ENCODE measurements at regions not wholly inside any gene's neighbourhood (a gene's known extent, or its start where the extent isn't known, plus 50 kb on each side); places are given as distances from the start of the nearest gene placed in this dataset.

DNA sequence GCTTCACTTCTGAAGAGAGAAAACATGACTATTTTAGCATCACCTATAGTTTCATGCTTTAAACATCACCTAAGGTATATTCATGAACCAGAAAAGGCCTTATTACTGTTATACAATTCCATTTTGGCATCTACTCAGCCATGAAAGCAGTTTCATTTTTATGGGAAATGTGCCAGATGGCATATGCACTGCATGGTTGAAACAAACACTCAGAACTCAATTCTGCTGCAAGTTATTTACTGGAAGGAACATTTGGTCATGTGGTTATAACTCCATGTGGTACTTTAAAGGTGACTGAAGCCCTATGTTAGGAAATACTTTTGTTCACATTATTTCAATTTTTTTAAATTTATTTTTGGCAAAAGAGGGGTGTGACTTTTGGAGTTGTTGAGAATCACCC, 287.5 kb upstream of the CRIM1 start:
- DNase-seq (ENCODE audit: low read depth, low spot score) = no peak
- POLR2A ChIA-PET = no interaction called here
- TF ChIP-seq, protein P1, sequence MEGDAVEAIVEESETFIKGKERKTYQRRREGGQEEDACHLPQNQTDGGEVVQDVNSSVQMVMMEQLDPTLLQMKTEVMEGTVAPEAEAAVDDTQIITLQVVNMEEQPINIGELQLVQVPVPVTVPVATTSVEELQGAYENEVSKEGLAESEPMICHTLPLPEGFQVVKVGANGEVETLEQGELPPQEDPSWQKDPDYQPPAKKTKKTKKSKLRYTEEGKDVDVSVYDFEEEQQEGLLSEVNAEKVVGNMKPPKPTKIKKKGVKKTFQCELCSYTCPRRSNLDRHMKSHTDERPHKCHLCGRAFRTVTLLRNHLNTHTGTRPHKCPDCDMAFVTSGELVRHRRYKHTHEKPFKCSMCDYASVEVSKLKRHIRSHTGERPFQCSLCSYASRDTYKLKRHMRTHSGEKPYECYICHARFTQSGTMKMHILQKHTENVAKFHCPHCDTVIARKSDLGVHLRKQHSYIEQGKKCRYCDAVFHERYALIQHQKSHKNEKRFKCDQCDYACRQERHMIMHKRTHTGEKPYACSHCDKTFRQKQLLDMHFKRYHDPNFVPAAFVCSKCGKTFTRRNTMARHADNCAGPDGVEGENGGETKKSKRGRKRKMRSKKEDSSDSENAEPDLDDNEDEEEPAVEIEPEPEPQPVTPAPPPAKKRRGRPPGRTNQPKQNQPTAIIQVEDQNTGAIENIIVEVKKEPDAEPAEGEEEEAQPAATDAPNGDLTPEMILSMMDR (IDR thresholded peaks at IDR 0.05; ENCODE audit: insufficient read depth, low read length, missing control alignments) = no peak
- no peak overlapping the region for H3K4me3 ChIP-seq (ENCODE audit: low read depth, low read length)
- CTCF ChIA-PET = no interaction called here

DNA sequence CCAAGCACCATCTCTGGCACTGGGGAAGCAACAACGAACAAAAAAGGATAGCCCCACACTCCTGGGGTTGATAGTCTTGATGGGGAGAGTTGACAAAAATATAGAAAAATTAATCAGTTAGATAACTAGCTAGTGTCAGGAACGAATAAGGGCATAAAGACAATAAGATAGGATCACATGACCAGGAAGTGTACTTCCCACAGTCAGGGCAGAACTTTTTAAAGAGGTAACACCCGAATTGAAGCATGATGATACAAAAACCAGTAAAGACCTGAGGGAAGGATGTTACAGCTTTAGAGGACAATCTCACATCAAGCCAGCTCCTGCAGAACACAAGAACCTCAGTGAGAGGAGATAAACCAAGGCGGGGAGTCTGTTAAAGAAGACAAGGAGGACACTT, 295.4 kb upstream of the CRIM1 start:
- no peak for DNase-seq (ENCODE audit: low read depth, low spot score)
- TF ChIP-seq, protein P1 (IDR thresholded peaks at IDR 0.05; ENCODE audit: insufficient read depth, low read length, missing control alignments) = no peak
- H3K4me3 ChIP-seq (ENCODE audit: low read depth, low read length) = no peak overlapping the region
- POLR2A ChIA-PET = no interaction called here
- CTCF ChIA-PET = interaction anchor here (1.1 kb wide), 1 partner anchor 12 kb away, joined by 3 read pairs; no protein-coding TSS in a partner anchor

DNA sequence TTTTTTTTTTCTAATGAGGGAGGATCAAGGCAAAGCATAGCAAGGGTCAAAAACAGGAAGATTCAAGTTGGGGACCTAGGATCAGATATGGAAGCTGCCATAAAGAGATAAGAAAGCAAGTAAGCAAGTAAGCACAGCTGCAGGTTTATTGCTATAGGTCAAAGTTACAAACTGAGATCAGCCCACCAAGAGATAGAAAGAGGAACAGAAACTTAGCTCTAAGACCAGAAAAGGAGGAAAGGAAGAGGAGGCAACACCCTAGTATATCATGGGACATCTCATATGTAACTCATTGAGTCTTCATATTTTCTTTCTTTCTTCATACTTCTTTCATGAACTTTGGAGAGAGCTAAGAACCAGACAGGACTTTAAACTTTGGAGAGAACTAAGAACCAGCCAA, 295.9 kb upstream of the CRIM1 start:
- no peak for DNase-seq (ENCODE audit: low read depth, low spot score)
- TF ChIP-seq, protein P1 (IDR thresholded peaks at IDR 0.05; ENCODE audit: insufficient read depth, low read length, missing control alignments) = no peak
- CTCF ChIA-PET = no interaction called here
- no peak overlapping the region for H3K4me3 ChIP-seq (ENCODE audit: low read depth, low read length)
- POLR2A ChIA-PET = no interaction called here

DNA sequence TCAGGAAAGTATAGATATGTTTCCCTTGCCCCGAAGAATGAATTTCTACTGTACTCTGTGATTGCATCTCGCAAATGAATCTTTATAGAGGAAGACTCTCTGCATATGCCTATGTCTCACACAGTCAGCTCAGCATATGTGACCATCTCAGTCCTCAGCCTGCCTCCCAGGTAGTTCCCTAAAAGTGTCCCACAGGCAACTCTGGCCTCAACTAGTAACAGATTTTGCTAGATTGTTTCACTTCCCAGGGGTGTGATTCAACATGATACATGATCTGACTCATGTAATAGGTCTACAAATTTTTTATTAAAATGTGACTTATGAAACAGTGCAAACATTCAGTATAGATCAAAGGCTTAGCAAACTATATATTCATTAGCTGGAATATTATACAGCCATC, 296.6 kb upstream of the CRIM1 start:
- CTCF ChIA-PET = no interaction called here

DNA sequence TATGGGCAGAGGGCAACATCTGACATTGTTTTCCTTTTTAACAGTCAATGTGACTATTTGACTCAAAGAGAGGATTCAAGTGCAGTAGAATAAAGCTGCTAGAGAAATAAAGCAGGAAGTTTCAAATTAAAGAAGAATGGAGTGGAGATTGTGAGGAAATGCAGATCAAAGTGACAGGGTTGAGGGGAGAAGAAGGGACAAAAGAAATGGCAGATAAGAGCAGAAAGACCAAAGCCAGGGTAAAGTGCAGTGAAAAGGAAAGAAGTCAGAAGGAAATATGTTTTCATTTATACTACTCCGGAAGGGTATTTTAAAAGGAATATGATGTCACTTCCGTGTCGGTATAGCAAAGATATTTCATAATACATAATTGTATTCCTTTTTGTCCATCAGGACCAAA, 297.5 kb upstream of the CRIM1 start:
- CTCF ChIA-PET = no interaction called here
- TF ChIP-seq, protein P1 (IDR thresholded peaks at IDR 0.05; ENCODE audit: insufficient read depth, low read length, missing control alignments) = no peak
- POLR2A ChIA-PET = no interaction called here

More for the DNA sequence above, 296.6 kb upstream of the CRIM1 start:
- TF ChIP-seq, protein P1 (IDR thresholded peaks at IDR 0.05; ENCODE audit: insufficient read depth, low read length, missing control alignments) = no peak
- POLR2A ChIA-PET = no interaction called here
- no peak for DNase-seq (ENCODE audit: low read depth, low spot score)
- H3K4me3 ChIP-seq (ENCODE audit: low read depth, low read length) = no peak overlapping the region

GRCh38 chr2:36052819-36053218, 302.8 kb upstream of the CRIM1 start:
- no peak for DNase-seq (ENCODE audit: low read depth, low spot score)
- CTCF ChIA-PET = no interaction called here
- POLR2A ChIA-PET = no interaction called here
- no peak overlapping the region for H3K4me3 ChIP-seq (ENCODE audit: low read depth, low read length)
- TF ChIP-seq, protein P1 (IDR thresholded peaks at IDR 0.05; ENCODE audit: insufficient read depth, low read length, missing control alignments) = no peak

More for the DNA sequence above, 297.5 kb upstream of the CRIM1 start:
- no peak for DNase-seq (ENCODE audit: low read depth, low spot score)
- no peak overlapping the region for H3K4me3 ChIP-seq (ENCODE audit: low read depth, low read length)

Data from AG04449 (cell line).